ENCODE measurements at regions not wholly inside any gene's neighbourhood (a gene's known extent, or its start where the extent isn't known, plus 50 kb on each side); places are given as distances from the start of the nearest gene placed in this dataset.
"Not testable (repeated sequence)": the region's sequence is repeated elsewhere in the genome, so short reads cannot be mapped to it uniquely, and the experiment has no call there.

GRCh38 chr4:91653067-91653466 lies 650.7 kb upstream of the GRID2 start:
- DNase-seq, result no peak
- no peaks in the 10 kb centered on the region for H3K27me3 Mint-ChIP-seq (ENCODE audit: unreplicated experiment)
- CTCF ChIA-PET, result no interaction called here
- H3K4me1 Mint-ChIP-seq (ENCODE audit: low read depth, unreplicated experiment), result peaks cover 13% of the 10 kb centered on the region
- no peak overlapping the region for H3K27ac Mint-ChIP-seq (ENCODE audit: unreplicated experiment)
- H3K4me3 Mint-ChIP-seq (ENCODE audit: low read depth, unreplicated experiment), result no peak overlapping the region
- TF ChIP-seq, protein P1, sequence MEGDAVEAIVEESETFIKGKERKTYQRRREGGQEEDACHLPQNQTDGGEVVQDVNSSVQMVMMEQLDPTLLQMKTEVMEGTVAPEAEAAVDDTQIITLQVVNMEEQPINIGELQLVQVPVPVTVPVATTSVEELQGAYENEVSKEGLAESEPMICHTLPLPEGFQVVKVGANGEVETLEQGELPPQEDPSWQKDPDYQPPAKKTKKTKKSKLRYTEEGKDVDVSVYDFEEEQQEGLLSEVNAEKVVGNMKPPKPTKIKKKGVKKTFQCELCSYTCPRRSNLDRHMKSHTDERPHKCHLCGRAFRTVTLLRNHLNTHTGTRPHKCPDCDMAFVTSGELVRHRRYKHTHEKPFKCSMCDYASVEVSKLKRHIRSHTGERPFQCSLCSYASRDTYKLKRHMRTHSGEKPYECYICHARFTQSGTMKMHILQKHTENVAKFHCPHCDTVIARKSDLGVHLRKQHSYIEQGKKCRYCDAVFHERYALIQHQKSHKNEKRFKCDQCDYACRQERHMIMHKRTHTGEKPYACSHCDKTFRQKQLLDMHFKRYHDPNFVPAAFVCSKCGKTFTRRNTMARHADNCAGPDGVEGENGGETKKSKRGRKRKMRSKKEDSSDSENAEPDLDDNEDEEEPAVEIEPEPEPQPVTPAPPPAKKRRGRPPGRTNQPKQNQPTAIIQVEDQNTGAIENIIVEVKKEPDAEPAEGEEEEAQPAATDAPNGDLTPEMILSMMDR (IDR thresholded peaks at IDR 0.05; ENCODE audit: unreplicated experiment), result no peak
- intact Hi-C loops (cut with micrococcal nuclease; ENCODE audit: unreplicated experiment), result no loop called here
- peaks cover 3% of the 10 kb centered on the region for H3K9me3 Mint-ChIP-seq (ENCODE audit: low read depth, unreplicated experiment)
- BruUV-seq (replicated peaks), result no TSS peak
- H3K36me3 Mint-ChIP-seq (ENCODE audit: insufficient read depth, unreplicated experiment), result no peaks in the 10 kb centered on the region

DNA sequence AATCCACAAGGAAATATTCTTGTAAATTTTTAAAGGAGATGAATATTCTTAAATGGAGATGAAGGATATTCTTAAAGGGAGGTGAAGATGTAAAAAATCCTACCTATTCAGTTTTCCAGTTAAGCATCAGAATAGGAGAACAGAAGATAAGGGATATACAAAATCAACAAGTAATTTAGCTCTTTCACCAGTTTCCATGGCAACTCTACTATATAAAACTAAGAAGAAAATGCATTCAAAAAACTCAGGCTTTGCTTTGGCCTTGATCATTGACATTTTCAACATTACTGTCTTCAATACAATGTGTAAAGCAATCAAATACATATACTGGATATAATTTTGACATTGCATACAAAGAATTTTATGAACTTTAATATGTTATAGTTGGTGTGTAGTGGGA lies 622.7 kb upstream of the GRID2 start:
- CTCF ChIA-PET, result no interaction called here
- Mint-ChIP-seq H3K27me3 (ENCODE audit: unreplicated experiment) (no peaks in the 10 kb centered on the region), H3K27ac (ENCODE audit: unreplicated experiment) (no peak overlapping the region), H3K4me1 (ENCODE audit: low read depth, unreplicated experiment) (no peaks in the 10 kb centered on the region), H3K4me3 (ENCODE audit: low read depth, unreplicated experiment) (no peak overlapping the region), H3K36me3 (ENCODE audit: insufficient read depth, unreplicated experiment) (no peaks in the 10 kb centered on the region), H3K9me3 (ENCODE audit: low read depth, unreplicated experiment) (peaks cover 2% of the 10 kb centered on the region)
- BruUV-seq (replicated peaks), result no TSS peak
- DNase-seq, result no peak
- TF ChIP-seq, protein P1 (IDR thresholded peaks at IDR 0.05; ENCODE audit: unreplicated experiment), result no peak
- intact Hi-C loops (cut with micrococcal nuclease; ENCODE audit: unreplicated experiment), result no loop called here

DNA sequence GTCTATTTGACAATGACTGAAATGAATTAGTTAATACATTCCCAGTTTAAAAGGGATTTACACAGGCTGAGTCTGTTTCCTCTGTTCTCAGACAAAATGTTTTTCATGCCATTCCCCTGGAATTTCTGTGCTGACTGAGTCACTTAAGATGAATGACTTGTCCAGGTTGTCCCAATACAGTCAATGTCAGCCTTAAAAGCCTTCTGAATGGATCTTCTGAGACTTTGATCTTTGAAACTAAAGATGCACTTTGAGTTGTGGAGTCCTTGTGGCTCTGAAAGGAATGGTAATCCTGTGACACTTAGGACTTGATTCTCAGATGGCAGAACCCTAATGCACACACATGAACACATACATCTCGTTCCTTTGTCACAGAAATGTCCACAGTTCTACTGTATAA lies 622.2 kb upstream of the GRID2 start:
- H3K9me3 Mint-ChIP-seq (ENCODE audit: low read depth, unreplicated experiment), result peaks cover 2% of the 10 kb centered on the region
- no peak for DNase-seq
- H3K27me3 Mint-ChIP-seq (ENCODE audit: unreplicated experiment), result no peaks in the 10 kb centered on the region
- TF ChIP-seq, protein P1 (IDR thresholded peaks at IDR 0.05; ENCODE audit: unreplicated experiment), result no peak
- no TSS peak for BruUV-seq (replicated peaks)
- no peak overlapping the region for H3K27ac Mint-ChIP-seq (ENCODE audit: unreplicated experiment)
- intact Hi-C loops (cut with micrococcal nuclease; ENCODE audit: unreplicated experiment), result no loop called here
- CTCF ChIA-PET, result no interaction called here
- no peaks in the 10 kb centered on the region for H3K36me3 Mint-ChIP-seq (ENCODE audit: insufficient read depth, unreplicated experiment)
- H3K4me3 Mint-ChIP-seq (ENCODE audit: low read depth, unreplicated experiment), result no peak overlapping the region
- H3K4me1 Mint-ChIP-seq (ENCODE audit: low read depth, unreplicated experiment), result no peaks in the 10 kb centered on the region

DNA sequence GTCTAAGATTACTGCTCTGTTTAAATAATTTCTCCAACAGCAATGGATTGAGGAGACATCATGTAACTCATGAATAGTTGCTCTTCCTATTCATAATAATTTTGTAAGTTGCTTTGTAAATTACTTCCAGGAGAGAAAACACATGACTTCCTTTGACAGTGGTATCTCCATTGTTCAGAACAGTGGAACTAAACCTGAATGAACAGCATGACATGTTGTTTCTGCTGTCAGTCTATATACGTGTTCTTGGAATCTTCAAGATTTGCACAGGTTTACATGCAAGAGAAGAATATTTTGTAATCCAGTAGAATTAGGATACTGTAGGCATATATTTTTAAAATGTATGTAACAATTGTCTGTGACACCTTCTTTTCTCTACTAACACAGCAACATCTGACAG lies 618.8 kb upstream of the GRID2 start:
- DNase-seq, result no peak
- no peaks in the 10 kb centered on the region for H3K36me3 Mint-ChIP-seq (ENCODE audit: insufficient read depth, unreplicated experiment)
- no peaks in the 10 kb centered on the region for H3K27me3 Mint-ChIP-seq (ENCODE audit: unreplicated experiment)
- BruUV-seq (replicated peaks), result no TSS peak
- no peaks in the 10 kb centered on the region for H3K4me1 Mint-ChIP-seq (ENCODE audit: low read depth, unreplicated experiment)
- CTCF ChIA-PET, result no interaction called here
- no peak overlapping the region for H3K27ac Mint-ChIP-seq (ENCODE audit: unreplicated experiment)
- no peaks in the 10 kb centered on the region for H3K9me3 Mint-ChIP-seq (ENCODE audit: low read depth, unreplicated experiment)
- H3K4me3 Mint-ChIP-seq (ENCODE audit: low read depth, unreplicated experiment), result no peak overlapping the region
- intact Hi-C loops (cut with micrococcal nuclease; ENCODE audit: unreplicated experiment), result no loop called here
- TF ChIP-seq, protein P1 (IDR thresholded peaks at IDR 0.05; ENCODE audit: unreplicated experiment), result no peak

DNA sequence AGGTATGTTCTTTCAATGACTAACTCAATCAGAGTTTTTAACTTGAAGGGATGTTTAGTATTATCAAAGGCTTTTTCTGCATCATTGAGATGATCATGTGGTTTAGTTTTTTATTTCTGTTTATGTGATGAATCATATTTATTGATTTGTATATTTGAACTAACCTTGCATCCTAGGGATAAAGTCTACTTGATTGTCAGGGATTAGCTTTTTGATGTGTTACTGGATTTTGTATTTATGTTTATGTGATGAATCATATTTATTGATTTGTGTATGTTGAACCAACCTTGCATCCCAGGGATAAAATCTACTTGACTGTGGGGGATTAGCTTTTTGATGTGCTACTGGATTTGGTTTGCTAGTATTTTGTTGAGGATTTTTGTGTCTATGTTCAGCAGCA lies 615.4 kb upstream of the GRID2 start:
- CTCF ChIA-PET, result no interaction called here
- no peak for DNase-seq
- Mint-ChIP-seq H3K4me1 (ENCODE audit: low read depth, unreplicated experiment) (no peaks in the 10 kb centered on the region), H3K36me3 (ENCODE audit: insufficient read depth, unreplicated experiment) (no peaks in the 10 kb centered on the region), H3K9me3 (ENCODE audit: low read depth, unreplicated experiment) (no peaks in the 10 kb centered on the region), H3K27ac (ENCODE audit: unreplicated experiment) (no peak overlapping the region), H3K4me3 (ENCODE audit: low read depth, unreplicated experiment) (no peak overlapping the region), H3K27me3 (ENCODE audit: unreplicated experiment) (no peaks in the 10 kb centered on the region)
- intact Hi-C loops (cut with micrococcal nuclease; ENCODE audit: unreplicated experiment), result no loop called here
- TF ChIP-seq, protein P1 (IDR thresholded peaks at IDR 0.05; ENCODE audit: unreplicated experiment), result no peak
- no TSS peak for BruUV-seq (replicated peaks)

- H3K36me3 Mint-ChIP-seq (ENCODE audit: insufficient read depth, unreplicated experiment), result not testable (repeated sequence)
These were observed 604.1 kb upstream of the GRID2 start for GRCh38 chr4:91699691-91700090.

More at GRCh38 chr4:91699691-91700090, 604.1 kb upstream of the GRID2 start:
- CTCF ChIA-PET; intact Hi-C loops (cut with micrococcal nuclease; ENCODE audit: unreplicated experiment); H3K4me3 Mint-ChIP-seq (ENCODE audit: low read depth, unreplicated experiment); H3K27ac Mint-ChIP-seq (ENCODE audit: unreplicated experiment); H3K27me3 Mint-ChIP-seq (ENCODE audit: unreplicated experiment); DNase-seq; BruUV-seq (replicated peaks); H3K9me3 Mint-ChIP-seq (ENCODE audit: low read depth, unreplicated experiment); H3K4me1 Mint-ChIP-seq (ENCODE audit: low read depth, unreplicated experiment): not testable (repeated sequence)

Measured in Calu3 (cell line).